ENCODE measurements at regions not wholly inside any gene's neighbourhood (a gene's known extent, or its start where the extent isn't known, plus 50 kb on each side); places are given as distances from the start of the nearest gene placed in this dataset.

- TF ChIP-seq CSRNP3 (CRISPR knock-in tag; IDR thresholded peaks at IDR 0.05) = no peak
- TF ChIP-seq ISL1 (CRISPR knock-in tag; IDR thresholded peaks at IDR 0.05) = no peak
- no peak for TF ChIP-seq ZNF565 (CRISPR knock-in tag; conservative IDR thresholded peaks at IDR 0.05; ENCODE audit: low read depth)
Measured at GRCh38 chr7:110337646-110338045, 753.3 kb upstream of the LRRN3 start (continued).

GRCh38 chr7:110347081-110347480 is 743.8 kb upstream of the LRRN3 start:
- ATAC-seq = no peak
- TF ChIP-seq ISL1 (CRISPR knock-in tag; IDR thresholded peaks at IDR 0.05) = no peak
- TF ChIP-seq RARB (CRISPR knock-in tag; IDR thresholded peaks at IDR 0.05) = no peak
- no peak for TF ChIP-seq ZC3H10 (CRISPR knock-in tag; IDR thresholded peaks at IDR 0.05)
- no peak for TF ChIP-seq OSR1 (CRISPR knock-in tag; IDR thresholded peaks at IDR 0.05)
- no peak for TF ChIP-seq TOX (CRISPR knock-in tag; IDR thresholded peaks at IDR 0.05; ENCODE audit: borderline replicate concordance)
- no peak for TF ChIP-seq GLIS3 (CRISPR knock-in tag; IDR thresholded peaks at IDR 0.05)
- no peak for TF ChIP-seq ZNF70 (CRISPR knock-in tag; IDR thresholded peaks at IDR 0.05)
- no peak for TF ChIP-seq CSRNP3 (CRISPR knock-in tag; IDR thresholded peaks at IDR 0.05)
- no peak for TF ChIP-seq PPARA (CRISPR knock-in tag; IDR thresholded peaks at IDR 0.05; ENCODE audit: borderline replicate concordance)
- no peak for TF ChIP-seq ZFP30 (CRISPR knock-in tag; IDR thresholded peaks at IDR 0.05)
- TF ChIP-seq TCF4 (CRISPR knock-in tag; IDR thresholded peaks at IDR 0.05; ENCODE audit: borderline replicate concordance) = no peak
- TF ChIP-seq BACH2 (CRISPR knock-in tag; IDR thresholded peaks at IDR 0.05; ENCODE audit: borderline replicate concordance) = no peak
- TF ChIP-seq TSHZ2 (CRISPR knock-in tag; IDR thresholded peaks at IDR 0.05) = no peak
- TF ChIP-seq ARNTL (CRISPR knock-in tag; IDR thresholded peaks at IDR 0.05; ENCODE audit: borderline replicate concordance, low read depth) = no peak

GRCh38 chr7:110356438-110356837 is 734.5 kb upstream of the LRRN3 start:
- TF ChIP-seq CREB5 (CRISPR knock-in tag; IDR thresholded peaks at IDR 0.05; ENCODE audit: low read depth) (no peak), PPARA (CRISPR knock-in tag; IDR thresholded peaks at IDR 0.05; ENCODE audit: borderline replicate concordance) (no peak), TSHZ2 (CRISPR knock-in tag; IDR thresholded peaks at IDR 0.05) (no peak), GLIS3 (CRISPR knock-in tag; IDR thresholded peaks at IDR 0.05) (no peak), SNAI2 (CRISPR knock-in tag; IDR thresholded peaks at IDR 0.05) (no peak), CSRNP3 (CRISPR knock-in tag; IDR thresholded peaks at IDR 0.05) (no peak), OSR1 (CRISPR knock-in tag; IDR thresholded peaks at IDR 0.05) (no peak), ISL1 (CRISPR knock-in tag; IDR thresholded peaks at IDR 0.05) (no peak), ZC3H10 (CRISPR knock-in tag; IDR thresholded peaks at IDR 0.05) (no peak), ZFP3 (CRISPR knock-in tag; IDR thresholded peaks at IDR 0.05) (no peak), POU6F1 (CRISPR knock-in tag; IDR thresholded peaks at IDR 0.05; ENCODE audit: borderline replicate concordance, low read depth) (no peak), ARNTL (CRISPR knock-in tag; IDR thresholded peaks at IDR 0.05; ENCODE audit: borderline replicate concordance, low read depth) (no peak)
- no peak for ATAC-seq

Data from SK-N-SH treated with all-trans-retinoic acid at 6 μM for 48 hours (cell line).